WERI-Rb-1 (cell line): ENCODE measurements at regions not wholly inside any gene's neighbourhood (a gene's known extent, or its start where the extent isn't known, plus 50 kb on each side); places are given as distances from the start of the nearest gene placed in this dataset.

Experiments
- DNase-seq: peaks from one replicate; pipeline ENCODE4 v3.0.0-alpha.2; 2020
- H3K27ac ChIP-seq: fragments of 250-450 bp; sonication (Bioruptor Pico); 2 replicates; pipeline ENCODE4 v1.5.1; 2020; ENCODE audit warnings: mild to moderate bottlenecking, moderate library complexity
- H3K27me3 ChIP-seq: fragments of 250-450 bp; sonication (Bioruptor Pico); 2 replicates; pipeline ENCODE4 v1.5.1; 2021; ENCODE audit warnings: mild to moderate bottlenecking, low read depth, moderate library complexity; ENCODE audit not compliant: insufficient read depth, severe bottlenecking
- H3K36me3 ChIP-seq: fragments of 250-450 bp; sonication (Bioruptor Pico); 2 replicates; pipeline ENCODE4 v1.5.1; 2020; ENCODE audit warnings: mild to moderate bottlenecking, moderate library complexity
- H3K4me3 ChIP-seq: 2 replicates; pipeline ENCODE4 v1.5.1; 2011; ENCODE audit warnings: low read depth, mild to moderate bottlenecking, control low read depth, low read length
- H3K9me3 ChIP-seq: fragments of 250-450 bp; sonication (Bioruptor Pico); 2 replicates; pipeline ENCODE4 v1.5.1; 2021; ENCODE audit warnings: mild to moderate bottlenecking, moderate library complexity; ENCODE audit not compliant: severe bottlenecking
- TF ChIP-seq, protein P1 (sequence below): IDR thresholded peaks from 2 replicates; pipeline ENCODE4 v1.5.1; 2011; ENCODE audit warnings: low read depth, mild to moderate bottlenecking, control low read depth, inconsistent platforms, low read length

DNA sequence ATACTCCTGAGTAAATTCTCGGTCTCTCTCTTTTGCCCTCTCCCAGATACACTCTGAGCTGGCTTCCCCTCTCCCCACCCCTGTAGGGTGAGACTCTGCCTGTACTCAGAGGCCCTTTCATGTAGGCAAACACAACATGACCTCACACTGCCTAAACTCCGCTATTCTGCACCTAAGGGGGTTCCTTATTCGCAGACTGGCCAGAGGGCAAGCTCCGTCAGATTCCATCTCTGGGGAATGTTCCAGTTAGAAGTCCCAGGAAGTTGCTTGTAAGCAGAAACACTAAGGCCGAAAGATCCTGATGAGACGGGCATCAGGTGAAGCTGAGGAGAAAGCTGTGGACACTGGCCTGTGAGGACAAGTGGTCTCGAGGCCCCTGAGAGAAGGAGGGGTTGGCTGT lies 165.9 kb downstream of the KTN1 start:
- H3K9me3 ChIP-seq = no peaks in the 10 kb centered on the region
- no peak for DNase-seq
- H3K27ac ChIP-seq = no peak overlapping the region
- H3K36me3 ChIP-seq = no peaks in the 10 kb centered on the region
- H3K27me3 ChIP-seq = no peaks in the 10 kb centered on the region
- TF ChIP-seq, protein P1, sequence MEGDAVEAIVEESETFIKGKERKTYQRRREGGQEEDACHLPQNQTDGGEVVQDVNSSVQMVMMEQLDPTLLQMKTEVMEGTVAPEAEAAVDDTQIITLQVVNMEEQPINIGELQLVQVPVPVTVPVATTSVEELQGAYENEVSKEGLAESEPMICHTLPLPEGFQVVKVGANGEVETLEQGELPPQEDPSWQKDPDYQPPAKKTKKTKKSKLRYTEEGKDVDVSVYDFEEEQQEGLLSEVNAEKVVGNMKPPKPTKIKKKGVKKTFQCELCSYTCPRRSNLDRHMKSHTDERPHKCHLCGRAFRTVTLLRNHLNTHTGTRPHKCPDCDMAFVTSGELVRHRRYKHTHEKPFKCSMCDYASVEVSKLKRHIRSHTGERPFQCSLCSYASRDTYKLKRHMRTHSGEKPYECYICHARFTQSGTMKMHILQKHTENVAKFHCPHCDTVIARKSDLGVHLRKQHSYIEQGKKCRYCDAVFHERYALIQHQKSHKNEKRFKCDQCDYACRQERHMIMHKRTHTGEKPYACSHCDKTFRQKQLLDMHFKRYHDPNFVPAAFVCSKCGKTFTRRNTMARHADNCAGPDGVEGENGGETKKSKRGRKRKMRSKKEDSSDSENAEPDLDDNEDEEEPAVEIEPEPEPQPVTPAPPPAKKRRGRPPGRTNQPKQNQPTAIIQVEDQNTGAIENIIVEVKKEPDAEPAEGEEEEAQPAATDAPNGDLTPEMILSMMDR = no peak
- H3K4me3 ChIP-seq = no peak overlapping the region

DNA sequence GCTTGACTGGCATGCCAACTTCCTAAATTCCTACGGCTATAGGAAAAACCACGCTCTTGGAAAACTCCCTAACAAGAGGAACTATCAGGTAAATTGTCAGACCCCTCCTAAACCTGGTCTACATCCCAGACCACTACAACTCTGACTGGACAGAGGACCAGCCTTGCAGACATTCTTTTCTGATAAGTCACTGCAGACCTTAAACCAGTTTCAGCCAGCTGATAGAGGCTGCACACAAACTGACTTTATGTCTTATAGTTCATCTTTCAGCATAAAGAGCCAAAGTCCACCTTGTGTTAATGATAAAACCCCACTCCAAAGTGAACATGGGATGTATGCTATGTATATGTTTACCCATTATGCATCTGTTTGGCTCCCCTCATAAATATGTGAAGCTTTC lies 166.6 kb downstream of the KTN1 start:
- Histone ChIP-seq H3K4me3 (no peak overlapping the region), H3K9me3 (no peaks in the 10 kb centered on the region), H3K27me3 (no peaks in the 10 kb centered on the region), H3K36me3 (no peaks in the 10 kb centered on the region), H3K27ac (no peak overlapping the region)
- DNase-seq = no peak
- TF ChIP-seq, protein P1 = no peak

DNA sequence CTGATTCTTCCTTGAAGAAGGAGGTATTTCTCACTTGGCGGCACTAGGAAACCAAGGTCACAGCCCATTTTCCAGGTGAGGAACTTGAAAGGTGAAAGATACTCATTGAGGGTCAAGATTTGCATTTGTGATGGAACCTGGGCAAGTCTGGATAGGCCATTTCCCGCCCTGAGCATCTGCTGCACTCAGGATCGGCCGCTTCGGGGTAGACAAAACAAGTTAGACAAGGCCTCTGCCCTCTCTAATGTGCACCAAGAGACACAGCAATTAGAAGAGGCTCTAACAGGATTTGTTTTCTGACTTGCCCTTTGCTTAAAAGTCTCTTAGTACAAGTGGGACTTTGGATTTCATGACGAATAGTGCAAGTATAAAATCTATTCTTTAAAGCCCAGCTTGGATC lies 167.2 kb downstream of the KTN1 start:
- TF ChIP-seq, protein P1 = no peak
- no peak for DNase-seq
- no peaks in the 10 kb centered on the region for H3K9me3 ChIP-seq

DNA sequence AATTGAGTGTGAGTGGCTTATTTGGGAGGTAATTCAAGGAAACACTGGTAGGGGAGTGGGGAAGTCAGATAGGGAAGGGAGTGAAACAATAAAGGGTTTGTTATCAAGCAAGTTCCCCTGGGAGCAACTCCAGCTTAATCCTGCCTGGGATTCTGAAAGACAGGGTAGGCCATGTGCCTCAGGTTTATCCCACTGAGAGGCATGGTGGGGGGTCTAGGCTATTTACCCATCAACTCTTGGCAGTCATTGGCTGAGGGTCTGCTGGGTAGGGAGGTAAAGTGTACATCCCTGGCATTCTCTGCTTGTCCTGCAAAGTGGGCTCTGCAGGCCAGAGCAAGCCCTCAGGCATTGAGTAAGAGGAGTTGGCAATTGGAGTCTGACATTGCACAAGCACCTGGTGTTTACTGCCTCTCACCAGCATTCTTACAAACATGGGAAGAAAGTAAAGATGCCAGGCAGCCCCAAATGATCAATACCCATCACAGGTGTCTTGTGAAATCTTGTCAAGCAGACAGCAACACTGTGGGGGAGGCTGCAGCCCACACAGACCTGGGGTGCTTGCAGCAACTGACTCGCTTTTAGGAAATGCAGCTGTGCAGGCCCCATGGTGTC lies 169.3 kb downstream of the KTN1 start:
- Histone ChIP-seq H3K27ac (no peak overlapping the region), H3K4me3 (no peak overlapping the region), H3K9me3 (no peaks in the 10 kb centered on the region), H3K27me3 (no peaks in the 10 kb centered on the region), H3K36me3 (no peaks in the 10 kb centered on the region)
- TF ChIP-seq, protein P1 = no peak
- no peak for DNase-seq

More for the DNA sequence above, 167.2 kb downstream of the KTN1 start:
- no peak overlapping the region for H3K4me3 ChIP-seq
- H3K27ac ChIP-seq = no peak overlapping the region
- no peaks in the 10 kb centered on the region for H3K36me3 ChIP-seq
- H3K27me3 ChIP-seq = no peaks in the 10 kb centered on the region

DNA sequence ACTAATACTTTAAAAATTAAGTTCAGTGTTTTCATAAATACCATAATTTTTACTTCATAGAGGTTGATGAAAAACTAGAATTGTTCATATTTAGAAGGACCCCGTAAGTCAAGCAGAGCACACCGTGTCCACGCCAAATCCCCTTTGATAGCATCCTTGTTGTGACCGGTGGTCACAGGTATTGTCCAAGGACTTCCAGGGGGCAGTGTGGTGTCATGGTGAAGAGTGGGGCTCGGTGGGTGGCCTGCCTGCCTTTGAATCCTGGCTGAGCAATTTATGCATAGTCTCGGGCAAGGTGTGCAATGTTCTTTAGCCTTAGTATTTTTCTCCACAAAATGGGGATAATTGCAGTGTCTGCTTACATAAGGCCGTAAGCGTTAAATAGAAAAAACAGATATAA lies 169.9 kb downstream of the KTN1 start:
- Histone ChIP-seq H3K4me3 (no peak overlapping the region), H3K9me3 (no peaks in the 10 kb centered on the region), H3K36me3 (no peaks in the 10 kb centered on the region), H3K27me3 (no peaks in the 10 kb centered on the region), H3K27ac (no peak overlapping the region)
- no peak for DNase-seq
- TF ChIP-seq, protein P1 = no peak
